Neural cell (in vitro differentiated cells): ENCODE measurements at regions not wholly inside any gene's neighbourhood (a gene's known extent, or its start where the extent isn't known, plus 50 kb on each side); places are given as distances from the start of the nearest gene placed in this dataset.

Experiments
- H2AFZ ChIP-seq: fragments of 200-600, 300-800 bp; sonication (generic), shearing (Covaris generic); 2 replicates; pipeline ENCODE4 v1.6.0; 2014; ENCODE audit warnings: low read depth, mild to moderate bottlenecking, antibody characterized with exemption, low read length, moderate library complexity
- H3F3A ChIP-seq: fragments of 200-600 bp; shearing (Covaris generic); 2 replicates; pipeline ENCODE4 v1.6.1; 2016; ENCODE audit warnings: mild to moderate bottlenecking, moderate library complexity, mixed read lengths, antibody characterized with exemption, low read length; ENCODE audit not compliant: insufficient read depth, poor library complexity, severe bottlenecking
- H3K27ac ChIP-seq: fragments of 200-600, 300-800 bp; sonication (generic), shearing (Covaris generic); 2 replicates; pipeline ENCODE4 v1.5.1; 2014; ENCODE audit warnings: mild to moderate bottlenecking, low read length, moderate library complexity
- H3K27me3 ChIP-seq: fragments of 300-800, 200-600 bp; sonication (generic), shearing (Covaris generic); 2 replicates; pipeline ENCODE4 v1.6.0; 2014; ENCODE audit warnings: mild to moderate bottlenecking, low read depth, low read length, moderate library complexity; ENCODE audit not compliant: insufficient read depth
- H3K36me3 ChIP-seq: fragments of 300-800, 200-600 bp; sonication (generic), shearing (Covaris generic); 2 replicates; pipeline ENCODE4 v1.5.1; 2014; ENCODE audit warnings: mild to moderate bottlenecking, antibody characterized with exemption, low read length, moderate library complexity; ENCODE audit not compliant: insufficient read depth
- H3K4me2 ChIP-seq: fragments of 300-800, 200-600 bp; sonication (generic), shearing (Covaris generic); 2 replicates; pipeline ENCODE4 v1.6.0; 2014; ENCODE audit warnings: mild to moderate bottlenecking, low read length
- H3K4me3 ChIP-seq: fragments of 300-800, 200-600 bp; sonication (generic), shearing (Covaris generic); 2 replicates; pipeline ENCODE4 v1.5.1; 2014; ENCODE audit warnings: mild to moderate bottlenecking, low read length, moderate library complexity
- H3K79me2 ChIP-seq: fragments of 200-600 bp; shearing (Covaris generic); replicated peaks from 2 replicates; pipeline ENCODE4 v1.6.0; 2014; ENCODE audit warnings: mild to moderate bottlenecking, low read length, moderate library complexity; ENCODE audit not compliant: insufficient read depth
- H3K9ac ChIP-seq: fragments of 300-800, 200-600 bp; sonication (generic), shearing (Covaris generic); 2 replicates; pipeline ENCODE4 v1.6.1; 2016; ENCODE audit warnings: mild to moderate bottlenecking, low read length, mixed read lengths
- H3K9me2 ChIP-seq: fragments of 200-600 bp; shearing (Covaris generic); 2 replicates; pipeline ENCODE4 v1.6.1; 2016; ENCODE audit warnings: mild to moderate bottlenecking, low read length, mixed read lengths; ENCODE audit not compliant: insufficient read depth
- H3K9me3 ChIP-seq: fragments of 200-600, 300-800 bp; sonication (generic), shearing (Covaris generic); 2 replicates; pipeline ENCODE4 v1.6.1; 2016; ENCODE audit warnings: mild to moderate bottlenecking, mixed run types, low read length, moderate library complexity, mixed read lengths
- H4K20me1 ChIP-seq: fragments of 200-600 bp; shearing (Covaris generic); 2 replicates; pipeline ENCODE4 v1.6.1; 2016; ENCODE audit warnings: mild to moderate bottlenecking, mixed run types; ENCODE audit not compliant: insufficient read depth
- EP300 ChIP-seq: fragments of 450-650 bp; conservative IDR thresholded peaks from 2 replicates; pipeline ENCODE4 v1.6.1; 2014; ENCODE audit warnings: antibody characterized with exemption, mild to moderate bottlenecking, moderate library complexity; ENCODE audit not compliant: poor library complexity, severe bottlenecking
- EZH2 ChIP-seq: fragments of 200-600, 300-800 bp; shearing (Covaris generic), sonication (generic); IDR thresholded peaks from 2 replicates; pipeline ENCODE4 v1.6.1; 2014; ENCODE audit warnings: antibody characterized with exemption, low read length, borderline replicate concordance, mild to moderate bottlenecking; ENCODE audit not compliant: insufficient read depth, poor library complexity, severe bottlenecking
- MXI1 ChIP-seq: fragments of 450-650 bp; conservative IDR thresholded peaks from 2 replicates; pipeline ENCODE4 v1.6.1; 2014; ENCODE audit warnings: antibody characterized with exemption, mild to moderate bottlenecking; ENCODE audit not compliant: poor library complexity, severe bottlenecking
- POLR2AphosphoS5 ChIP-seq: IDR thresholded peaks from 2 replicates; pipeline ENCODE4 v1.6.1; 2012
- RAD21 ChIP-seq: fragments of 450-650 bp; conservative IDR thresholded peaks from 2 replicates; pipeline ENCODE4 v1.6.1; 2014; ENCODE audit warnings: antibody characterized with exemption, mild to moderate bottlenecking, moderate library complexity
- SMC3 ChIP-seq: fragments of 450-650 bp; conservative IDR thresholded peaks from 2 replicates; pipeline ENCODE4 v1.6.1; 2014; ENCODE audit warnings: antibody characterized with exemption, mild to moderate bottlenecking, moderate library complexity; ENCODE audit not compliant: poor library complexity
- TAF1 ChIP-seq: IDR thresholded peaks from 2 replicates; pipeline ENCODE4 v1.6.1; 2012; ENCODE audit warnings: low read depth
- TF ChIP-seq, protein P1 (sequence below): fragments of 450-650 bp; IDR thresholded peaks from 2 replicates; pipeline ENCODE4 v1.5.1; 2014; ENCODE audit warnings: antibody characterized with exemption, mild to moderate bottlenecking, moderate library complexity; ENCODE audit not compliant: poor library complexity, severe bottlenecking
- TF ChIP-seq, protein P2 (sequence below): IDR thresholded peaks from 2 replicates; pipeline ENCODE4 v1.6.1; 2012; ENCODE audit warnings: borderline replicate concordance

- no peaks in the 10 kb centered on the region for H3K36me3 ChIP-seq
- no peaks in the 10 kb centered on the region for H4K20me1 ChIP-seq
- no peaks in the 10 kb centered on the region for H3K27me3 ChIP-seq
- no peaks in the 10 kb centered on the region for H3K79me2 ChIP-seq
- no peaks in the 10 kb centered on the region for H3K9me2 ChIP-seq
- no peaks in the 10 kb centered on the region for H3K9me3 ChIP-seq
- no peak overlapping the region for H2AFZ ChIP-seq
- no peak overlapping the region for H3K4me3 ChIP-seq
- TF ChIP-seq SMC3 (no peak), RAD21 (no peak), MXI1 (no peak), EP300 (no peak), TAF1 (no peak), POLR2AphosphoS5 (no peak), EZH2 (no peak)
- TF ChIP-seq, protein P1, sequence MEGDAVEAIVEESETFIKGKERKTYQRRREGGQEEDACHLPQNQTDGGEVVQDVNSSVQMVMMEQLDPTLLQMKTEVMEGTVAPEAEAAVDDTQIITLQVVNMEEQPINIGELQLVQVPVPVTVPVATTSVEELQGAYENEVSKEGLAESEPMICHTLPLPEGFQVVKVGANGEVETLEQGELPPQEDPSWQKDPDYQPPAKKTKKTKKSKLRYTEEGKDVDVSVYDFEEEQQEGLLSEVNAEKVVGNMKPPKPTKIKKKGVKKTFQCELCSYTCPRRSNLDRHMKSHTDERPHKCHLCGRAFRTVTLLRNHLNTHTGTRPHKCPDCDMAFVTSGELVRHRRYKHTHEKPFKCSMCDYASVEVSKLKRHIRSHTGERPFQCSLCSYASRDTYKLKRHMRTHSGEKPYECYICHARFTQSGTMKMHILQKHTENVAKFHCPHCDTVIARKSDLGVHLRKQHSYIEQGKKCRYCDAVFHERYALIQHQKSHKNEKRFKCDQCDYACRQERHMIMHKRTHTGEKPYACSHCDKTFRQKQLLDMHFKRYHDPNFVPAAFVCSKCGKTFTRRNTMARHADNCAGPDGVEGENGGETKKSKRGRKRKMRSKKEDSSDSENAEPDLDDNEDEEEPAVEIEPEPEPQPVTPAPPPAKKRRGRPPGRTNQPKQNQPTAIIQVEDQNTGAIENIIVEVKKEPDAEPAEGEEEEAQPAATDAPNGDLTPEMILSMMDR, result no peak
- TF ChIP-seq, protein P2, sequence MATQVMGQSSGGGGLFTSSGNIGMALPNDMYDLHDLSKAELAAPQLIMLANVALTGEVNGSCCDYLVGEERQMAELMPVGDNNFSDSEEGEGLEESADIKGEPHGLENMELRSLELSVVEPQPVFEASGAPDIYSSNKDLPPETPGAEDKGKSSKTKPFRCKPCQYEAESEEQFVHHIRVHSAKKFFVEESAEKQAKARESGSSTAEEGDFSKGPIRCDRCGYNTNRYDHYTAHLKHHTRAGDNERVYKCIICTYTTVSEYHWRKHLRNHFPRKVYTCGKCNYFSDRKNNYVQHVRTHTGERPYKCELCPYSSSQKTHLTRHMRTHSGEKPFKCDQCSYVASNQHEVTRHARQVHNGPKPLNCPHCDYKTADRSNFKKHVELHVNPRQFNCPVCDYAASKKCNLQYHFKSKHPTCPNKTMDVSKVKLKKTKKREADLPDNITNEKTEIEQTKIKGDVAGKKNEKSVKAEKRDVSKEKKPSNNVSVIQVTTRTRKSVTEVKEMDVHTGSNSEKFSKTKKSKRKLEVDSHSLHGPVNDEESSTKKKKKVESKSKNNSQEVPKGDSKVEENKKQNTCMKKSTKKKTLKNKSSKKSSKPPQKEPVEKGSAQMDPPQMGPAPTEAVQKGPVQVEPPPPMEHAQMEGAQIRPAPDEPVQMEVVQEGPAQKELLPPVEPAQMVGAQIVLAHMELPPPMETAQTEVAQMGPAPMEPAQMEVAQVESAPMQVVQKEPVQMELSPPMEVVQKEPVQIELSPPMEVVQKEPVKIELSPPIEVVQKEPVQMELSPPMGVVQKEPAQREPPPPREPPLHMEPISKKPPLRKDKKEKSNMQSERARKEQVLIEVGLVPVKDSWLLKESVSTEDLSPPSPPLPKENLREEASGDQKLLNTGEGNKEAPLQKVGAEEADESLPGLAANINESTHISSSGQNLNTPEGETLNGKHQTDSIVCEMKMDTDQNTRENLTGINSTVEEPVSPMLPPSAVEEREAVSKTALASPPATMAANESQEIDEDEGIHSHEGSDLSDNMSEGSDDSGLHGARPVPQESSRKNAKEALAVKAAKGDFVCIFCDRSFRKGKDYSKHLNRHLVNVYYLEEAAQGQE, result no peak
- no peak overlapping the region for H3K9ac ChIP-seq
- H3F3A ChIP-seq, result no peaks in the 10 kb centered on the region
- no peak overlapping the region for H3K27ac ChIP-seq
- no peak overlapping the region for H3K4me2 ChIP-seq
These were observed 138.6 kb upstream of the AJAP1 start for GRCh38 chr1:4515727-4516289.

DNA sequence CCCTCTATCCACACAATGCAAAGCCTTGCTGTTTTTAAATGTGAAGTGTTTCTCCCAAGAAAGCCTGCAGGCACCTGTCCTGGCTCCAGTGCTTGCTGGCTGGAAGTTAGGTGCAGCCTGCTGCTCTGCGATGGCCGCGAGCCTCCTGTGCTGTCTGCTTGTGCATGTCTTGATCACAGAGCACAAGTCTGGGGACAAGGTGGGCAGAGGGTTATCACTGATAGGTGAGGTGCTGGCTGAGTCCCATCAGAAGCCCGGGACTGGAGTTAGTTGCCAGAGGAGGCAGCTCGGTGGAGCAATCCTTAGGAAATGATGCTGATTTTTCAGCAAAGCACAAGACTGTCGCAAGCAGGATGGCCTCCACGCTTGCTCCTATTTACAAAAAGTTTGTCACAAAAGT, 137.8 kb upstream of the AJAP1 start:
- H3F3A ChIP-seq, result no peaks in the 10 kb centered on the region
- TF ChIP-seq EP300 (no peak), EZH2 (no peak), TAF1 (no peak), MXI1 (no peak), SMC3 (no peak), POLR2AphosphoS5 (no peak), RAD21 (no peak)
- TF ChIP-seq, protein P1, result no peak
- TF ChIP-seq, protein P2, result no peak
- no peak overlapping the region for H2AFZ ChIP-seq
- no peaks in the 10 kb centered on the region for H4K20me1 ChIP-seq
- no peaks in the 10 kb centered on the region for H3K9me3 ChIP-seq
- H3K79me2 ChIP-seq, result no peaks in the 10 kb centered on the region
- H3K27me3 ChIP-seq, result no peaks in the 10 kb centered on the region
- no peak overlapping the region for H3K27ac ChIP-seq
- H3K4me2 ChIP-seq, result no peak overlapping the region
- no peaks in the 10 kb centered on the region for H3K9me2 ChIP-seq
- no peak overlapping the region for H3K4me3 ChIP-seq
- no peaks in the 10 kb centered on the region for H3K36me3 ChIP-seq
- no peak overlapping the region for H3K9ac ChIP-seq
